ENCODE measurements at regions not wholly inside any gene's neighbourhood (a gene's known extent, or its start where the extent isn't known, plus 50 kb on each side); places are given as distances from the start of the nearest gene placed in this dataset.

- Histone ChIP-seq H3K4me1 (ENCODE audit: control insufficient read depth in 1 of 2, insufficient read depth in 2 of 2, low read length in 2 of 2) (peaks cover 0 to 5% of the 10 kb centered on the region in 2 donors), H2AFZ (ENCODE audit: insufficient read depth, low read depth, low read length, poor library complexity, severe bottlenecking) (no peak overlapping the region), H3K27me3 (ENCODE audit: control insufficient read depth in 2 of 2, insufficient read depth in 2 of 2, low read length in 2 of 2) (no peaks in the 10 kb centered on the region), H3K4me2 (replicated peaks; ENCODE audit: extremely low read depth, low read length, poor library complexity, severe bottlenecking) (no peak overlapping the region), H4K20me1 (ENCODE audit: insufficient read depth, low read length) (no peaks in the 10 kb centered on the region), H3K27ac (ENCODE audit: low read depth in 1 of 2, low read length in 2 of 2) (no peak overlapping the region), H3K4me3 (replicated peaks in 1 of 3; ENCODE audit: low read depth in 2 of 3, low read length in 3 of 3) (no peak overlapping the region), H3K36me3 (replicated peaks in 1 of 2; ENCODE audit: control insufficient read depth in 1 of 2, insufficient read depth in 2 of 2, low read length in 2 of 2) (no peaks in the 10 kb centered on the region), H3K9ac (ENCODE audit: insufficient read depth, low read length, poor library complexity, severe bottlenecking) (no peak overlapping the region), H3K9me3 (replicated peaks in 1 of 2; ENCODE audit: control insufficient read depth in 1 of 2, insufficient read depth in 1 of 2, low read length in 2 of 2) (no peaks in the 10 kb centered on the region), H3K79me2 (ENCODE audit: insufficient read depth, low read length) (no peaks in the 10 kb centered on the region)
- Mint-ChIP-seq H3K4me1 (peaks cover 8% of the 10 kb centered on the region), H3K36me3 (no peaks in the 10 kb centered on the region), H3K9me3 (no peaks in the 10 kb centered on the region), H3K4me3 (no peak overlapping the region), H3K27me3 (ENCODE audit: low read depth in 3 of 3) (peaks cover 0 to 5% (median 0%) of the 10 kb centered on the region in 3 donors), H3K27ac (peak overlapping the region in 2 of 7 donors; percentile 8 to 50)
- intact Hi-C loops (cut with micrococcal nuclease), result loop anchor here (5.0 to 10.0 kb wide), 3 partner anchors 112 to 192 kb away; no protein-coding TSS in a partner anchor
- TF ChIP-seq CTCF (IDR thresholded peaks at IDR 0.05), result peak; percentile 70
- WGBS (ENCODE audit: insufficient coverage), result no CpG with 5 or more reads among the region's 2 CpGs
- DNase-seq, result peak; percentile 54 to 66 (median 58)
These were observed 118.3 kb downstream of the CCDC71L start for GRCh38 chr7:106542550-106543220.

- intact Hi-C loops (cut with micrococcal nuclease), result loop anchor here in 1 of 2 donors (10.0 kb wide), 1 partner anchor 126 kb away; the partner anchor contains the start of gene CCDC71L
- H3K4me1 Mint-ChIP-seq, result peaks cover 11% of the 10 kb centered on the region
- no peak overlapping the region for H3K9ac ChIP-seq (ENCODE audit: insufficient read depth, low read length, poor library complexity, severe bottlenecking)
These were observed 122.3 kb downstream of the CCDC71L start for GRCh38 chr7:106538638-106539037.

More at GRCh38 chr7:106538638-106539037, 122.3 kb downstream of the CCDC71L start:
- no peak overlapping the region for H3K4me3 ChIP-seq (replicated peaks in 1 of 3; ENCODE audit: low read depth in 2 of 3, low read length in 3 of 3)
- H3K79me2 ChIP-seq (ENCODE audit: insufficient read depth, low read length), result no peaks in the 10 kb centered on the region
- Mint-ChIP-seq H3K4me3 (no peak overlapping the region), H3K9me3 (no peaks in the 10 kb centered on the region), H3K27me3 (ENCODE audit: low read depth in 3 of 3) (peaks cover 0 to 5% (median 0%) of the 10 kb centered on the region in 3 donors), H3K27ac (peak overlapping the region in 1 of 7 donors; percentile 42), H3K36me3 (no peaks in the 10 kb centered on the region)
- H3K9me3 ChIP-seq (replicated peaks in 1 of 2; ENCODE audit: control insufficient read depth in 1 of 2, insufficient read depth in 1 of 2, low read length in 2 of 2), result no peaks in the 10 kb centered on the region
- no peaks in the 10 kb centered on the region for H4K20me1 ChIP-seq (ENCODE audit: insufficient read depth, low read length)
- H2AFZ ChIP-seq (ENCODE audit: insufficient read depth, low read depth, low read length, poor library complexity, severe bottlenecking), result no peak overlapping the region
- H3K36me3 ChIP-seq (replicated peaks in 1 of 2; ENCODE audit: control insufficient read depth in 1 of 2, insufficient read depth in 2 of 2, low read length in 2 of 2), result no peaks in the 10 kb centered on the region
- no peak overlapping the region for H3K4me2 ChIP-seq (replicated peaks; ENCODE audit: extremely low read depth, low read length, poor library complexity, severe bottlenecking)
- H3K27me3 ChIP-seq (ENCODE audit: control insufficient read depth in 2 of 2, insufficient read depth in 2 of 2, low read length in 2 of 2), result no peaks in the 10 kb centered on the region
- H3K4me1 ChIP-seq (ENCODE audit: control insufficient read depth in 1 of 2, insufficient read depth in 2 of 2, low read length in 2 of 2), result peaks cover 0 to 5% of the 10 kb centered on the region in 2 donors
- no peak for DNase-seq
- H3K27ac ChIP-seq (ENCODE audit: low read depth in 1 of 2, low read length in 2 of 2), result no peak overlapping the region
- TF ChIP-seq CTCF (IDR thresholded peaks at IDR 0.05), result no peak
- WGBS (ENCODE audit: insufficient coverage), result 57% methylated on average over 2 of the region's 5 CpGs
